HEK293 (cell line): ENCODE measurements at regions not wholly inside any gene's neighbourhood (a gene's known extent, or its start where the extent isn't known, plus 50 kb on each side); places are given as distances from the start of the nearest gene placed in this dataset.

ENCODE experiments used
- CTCF ChIA-PET: fragments of 350-600 bp; formaldehyde crosslinking; extraction: SDS; loops from one replicate; lab custom pipeline; 2021; ENCODE audit warnings: antibody characterized with exemption; lab: Yijun Ruan, JAX
- POLR2A ChIA-PET: fragments of 300-600 bp; formaldehyde crosslinking; extraction: SDS; loops from one replicate; lab custom pipeline; 2020; ENCODE audit warnings: antibody characterized with exemption, inconsistent platforms; lab: Yijun Ruan, JAX
- H3K27ac ChIP-seq: fragments of 200-500 bp; sonication (Bioruptor generic); 2 replicates; pipeline ENCODE4 v1.5.1; 2014; ENCODE audit warnings: low read depth, low read length, control low read depth, inconsistent platforms; ENCODE audit errors: extremely low read depth
- H3K36me3 ChIP-seq, 2 experiments: fragments of 200-500 bp in 1 of 2; sonication (Bioruptor generic) in 1 of 2; 1 replicate in 1 of 2; 2 replicates in 1 of 2; pipeline ENCODE4 v1.5.1; 2014 to 2017; ENCODE audit warnings: inconsistent platforms in 2 of 2, low read length in 2 of 2; ENCODE audit not compliant: control insufficient read depth in 2 of 2, insufficient read depth in 1 of 2
- H3K4me1 ChIP-seq: fragments of 200-500 bp; sonication (Bioruptor generic); 2 replicates; pipeline ENCODE4 v1.5.1; 2014; ENCODE audit warnings: mild to moderate bottlenecking, low read length, inconsistent platforms; ENCODE audit not compliant: control insufficient read depth, insufficient read depth
- H3K4me3 ChIP-seq: 2 replicates; pipeline ENCODE4 v1.5.1; 2011; ENCODE audit warnings: low read depth, mild to moderate bottlenecking, control low read depth, low read length, moderate library complexity
- H3K9me3 ChIP-seq: fragments of 200-500 bp; sonication (Bioruptor generic); 2 replicates; pipeline ENCODE4 v1.5.1; 2014; ENCODE audit warnings: low read depth, low read length, inconsistent platforms; ENCODE audit not compliant: control insufficient read depth, insufficient read depth
- AEBP2 ChIP-seq: fragments of 450-650 bp; formaldehyde crosslinking; IDR thresholded peaks from 2 replicates; pipeline ENCODE4 v1.5.1; 2016; ENCODE audit warnings: missing biosample characterization, missing genetic modification characterization, borderline replicate concordance
- FEZF1 ChIP-seq: fragments of 450-650 bp; formaldehyde crosslinking; IDR thresholded peaks from 2 replicates; pipeline ENCODE4 v1.5.1; 2016; ENCODE audit warnings: missing biosample characterization, missing genetic modification characterization
- GFI1B ChIP-seq: fragments of 450-650 bp; formaldehyde crosslinking; IDR thresholded peaks from 2 replicates; pipeline ENCODE4 v1.5.1; 2016; ENCODE audit warnings: missing biosample characterization, missing genetic modification characterization
- HIC1 ChIP-seq: fragments of 450-650 bp; formaldehyde crosslinking; IDR thresholded peaks from 2 replicates; pipeline ENCODE4 v1.5.1; 2016; ENCODE audit warnings: missing biosample characterization, missing genetic modification characterization
- OVOL3 ChIP-seq: fragments of 450-650 bp; formaldehyde crosslinking; IDR thresholded peaks from 2 replicates; pipeline ENCODE4 v1.5.1; 2016; ENCODE audit warnings: missing biosample characterization, missing genetic modification characterization
- SALL2 ChIP-seq: fragments of 450-650 bp; formaldehyde crosslinking; IDR thresholded peaks from 2 replicates; pipeline ENCODE4 v1.5.0; 2017; ENCODE audit warnings: missing biosample characterization, mild to moderate bottlenecking, missing genetic modification characterization, borderline replicate concordance
- SCRT1 ChIP-seq: fragments of 450-650 bp; formaldehyde crosslinking; IDR thresholded peaks from 2 replicates; pipeline ENCODE4 v1.5.1; 2016; ENCODE audit warnings: missing biosample characterization, missing genetic modification characterization, borderline replicate concordance
- TCF7L2 ChIP-seq: IDR thresholded peaks from 2 replicates; pipeline ENCODE4 v1.6.1; 2011; ENCODE audit warnings: low read depth, mild to moderate bottlenecking, inconsistent platforms, low read length, moderate library complexity, borderline replicate concordance
- ZBTB1 ChIP-seq: fragments of 450-650 bp; formaldehyde crosslinking; IDR thresholded peaks from 2 replicates; pipeline ENCODE4 v1.5.1; 2016; ENCODE audit warnings: missing biosample characterization, missing genetic modification characterization
- ZBTB21 ChIP-seq: fragments of 450-650 bp; formaldehyde crosslinking; IDR thresholded peaks from 2 replicates; pipeline ENCODE4 v1.5.1; 2017; ENCODE audit warnings: missing biosample characterization, missing genetic modification characterization
- ZBTB48 ChIP-seq: fragments of 450-650 bp; formaldehyde crosslinking; IDR thresholded peaks from 2 replicates; pipeline ENCODE4 v1.5.1; 2016; ENCODE audit warnings: missing biosample characterization, missing genetic modification characterization
- ZEB2 ChIP-seq: fragments of 450-650 bp; formaldehyde crosslinking; IDR thresholded peaks from 2 replicates; pipeline ENCODE4 v1.5.1; 2016; ENCODE audit warnings: missing biosample characterization, missing genetic modification characterization
- ZNF121 ChIP-seq: fragments of 450-650 bp; formaldehyde crosslinking; IDR thresholded peaks from 2 replicates; pipeline ENCODE4 v1.5.1; 2016; ENCODE audit warnings: missing biosample characterization, missing genetic modification characterization
- ZNF132 ChIP-seq: fragments of 450-650 bp; formaldehyde crosslinking; IDR thresholded peaks from 2 replicates; pipeline ENCODE4 v1.5.1; 2017; ENCODE audit warnings: missing biosample characterization, missing genetic modification characterization, borderline replicate concordance
- ZNF133 ChIP-seq: fragments of 450-650 bp; formaldehyde crosslinking; IDR thresholded peaks from 2 replicates; pipeline ENCODE4 v1.5.1; 2016; ENCODE audit warnings: missing biosample characterization, missing genetic modification characterization
- ZNF148 ChIP-seq: fragments of 450-650 bp; formaldehyde crosslinking; IDR thresholded peaks from 2 replicates; pipeline ENCODE4 v1.5.0; 2017; ENCODE audit warnings: missing biosample characterization, missing genetic modification characterization, borderline replicate concordance
- ZNF184 ChIP-seq: fragments of 450-650 bp; IDR thresholded peaks from 2 replicates; pipeline ENCODE4 v1.5.1; 2018; ENCODE audit warnings: missing biosample characterization, mild to moderate bottlenecking, missing genetic modification characterization
- ZNF239 ChIP-seq: fragments of 450-650 bp; formaldehyde crosslinking; IDR thresholded peaks from 2 replicates; pipeline ENCODE4 v1.5.1; 2016; ENCODE audit warnings: missing biosample characterization, missing genetic modification characterization
- ZNF302 ChIP-seq: fragments of 450-650 bp; formaldehyde crosslinking; IDR thresholded peaks from 2 replicates; pipeline ENCODE4 v1.5.1; 2016; ENCODE audit warnings: missing biosample characterization, missing genetic modification characterization, low read depth
- ZNF394 ChIP-seq: fragments of 450-650 bp; formaldehyde crosslinking; IDR thresholded peaks from 2 replicates; pipeline ENCODE4 v1.5.1; 2016; ENCODE audit warnings: missing biosample characterization, missing genetic modification characterization, mild to moderate bottlenecking, moderate library complexity, borderline replicate concordance
- ZNF426 ChIP-seq: fragments of 450-650 bp; formaldehyde crosslinking; IDR thresholded peaks from 2 replicates; pipeline ENCODE4 v1.5.1; 2017; ENCODE audit warnings: missing biosample characterization, missing genetic modification characterization, mild to moderate bottlenecking, inconsistent platforms, moderate library complexity
- ZNF555 ChIP-seq: fragments of 450-650 bp; formaldehyde crosslinking; conservative IDR thresholded peaks from 2 replicates; pipeline ENCODE4 v1.5.1; 2017; ENCODE audit warnings: missing biosample characterization, mild to moderate bottlenecking, missing genetic modification characterization, inconsistent platforms
- ZNF610 ChIP-seq: fragments of 450-650 bp; formaldehyde crosslinking; IDR thresholded peaks from 2 replicates; pipeline ENCODE4 v1.5.1; 2016; ENCODE audit warnings: missing biosample characterization, missing genetic modification characterization, borderline replicate concordance
- ZNF645 ChIP-seq: fragments of 450-650 bp; formaldehyde crosslinking; IDR thresholded peaks from 2 replicates; pipeline ENCODE4; 2016; ENCODE audit warnings: missing biosample characterization, missing genetic modification characterization
- ZNF768 ChIP-seq: fragments of 450-650 bp; formaldehyde crosslinking; IDR thresholded peaks from 2 replicates; pipeline ENCODE4 v1.5.1; 2018; ENCODE audit warnings: missing biosample characterization, mild to moderate bottlenecking, missing genetic modification characterization
- ZNF837 ChIP-seq: fragments of 450-650 bp; formaldehyde crosslinking; IDR thresholded peaks from 2 replicates; pipeline ENCODE4 v1.5.1; 2016; ENCODE audit warnings: missing biosample characterization, missing genetic modification characterization

GRCh38 chr17:62154909-62155308, 89.8 kb upstream of the MED13 start:
- ChIA-PET POLR2A (no interaction called here), CTCF (interaction anchor here (0.6 kb wide), 1 partner anchor 91 kb away, joined by 3 read pairs; no protein-coding TSS in a partner anchor)
- Histone ChIP-seq H3K4me3 (no peak overlapping the region), H3K9me3 (no peaks in the 10 kb centered on the region), H3K4me1 (no peaks in the 10 kb centered on the region), H3K36me3 (no peaks in the 10 kb centered on the region), H3K27ac (no peak overlapping the region)
- TF ChIP-seq SALL2 (tag by site-specific recombination) (no peak), ZNF610 (tag by site-specific recombination) (no peak), OVOL3 (no peak), ZNF239 (tag by site-specific recombination) (no peak), ZNF768 (tag by site-specific recombination) (no peak), ZNF133 (no peak), SCRT1 (no peak), TCF7L2 (no peak), ZNF121 (tag by site-specific recombination) (no peak), ZNF555 (tag by site-specific recombination) (no peak), ZNF837 (no peak), HIC1 (no peak), ZEB2 (tag by site-specific recombination) (no peak), GFI1B (tag by site-specific recombination) (no peak), ZNF132 (no peak), ZNF426 (tag by site-specific recombination) (no peak), ZNF302 (no peak), AEBP2 (tag by site-specific recombination) (no peak), ZBTB48 (no peak), ZBTB1 (no peak)

- Histone ChIP-seq H3K27ac (no peak overlapping the region), H3K9me3 (no peaks in the 10 kb centered on the region), H3K4me3 (no peak overlapping the region), H3K4me1 (no peaks in the 10 kb centered on the region), H3K36me3 (no peaks in the 10 kb centered on the region)
- CTCF ChIA-PET, result interaction anchor here (0.9 kb wide), 1 partner anchor 10 kb away, joined by 3 read pairs; no protein-coding TSS in a partner anchor
- POLR2A ChIA-PET, result no interaction called here
- TF ChIP-seq ZNF184 (tag by site-specific recombination), result no peak
- TF ChIP-seq ZNF394, result no peak
- no peak for TF ChIP-seq SALL2 (tag by site-specific recombination)
- TF ChIP-seq ZNF645, result no peak
- TF ChIP-seq FEZF1 (tag by site-specific recombination), result no peak
- TF ChIP-seq ZNF148, result no peak
- no peak for TF ChIP-seq ZBTB21 (tag by site-specific recombination)
These were observed 85.4 kb upstream of the MED13 start for GRCh38 chr17:62150471-62150870.
